ENCODE measurements at regions not wholly inside any gene's neighbourhood (a gene's known extent, or its start where the extent isn't known, plus 50 kb on each side); places are given as distances from the start of the nearest gene placed in this dataset.

GRCh38 chr6:153621070-153621469 is 418.0 kb upstream of the OPRM1 start:
- Histone ChIP-seq H3K27ac (ENCODE audit: insufficient read depth, low read depth, low read length, poor library complexity, severe bottlenecking) (no peak overlapping the region), H3K9me3 (ENCODE audit: control insufficient read depth, low read length) (no peaks in the 10 kb centered on the region), H3K4me1 (ENCODE audit: control insufficient read depth, insufficient read depth, low read length) (no peaks in the 10 kb centered on the region), H3K27me3 (ENCODE audit: control insufficient read depth, insufficient read depth, low read length, poor library complexity, severe bottlenecking) (no peaks in the 10 kb centered on the region), H3K4me3 (ENCODE audit: insufficient read depth, low read depth, low read length) (no peak overlapping the region), H3K36me3 (ENCODE audit: control insufficient read depth, insufficient read depth, low read length) (no peaks in the 10 kb centered on the region)
- WGBS, 2 experiments: 93 to 94% methylated on average over 5 of the region's 5 CpGs

- Histone ChIP-seq H3K9me3 (ENCODE audit: control insufficient read depth, low read length) (no peaks in the 10 kb centered on the region), H3K36me3 (ENCODE audit: control insufficient read depth, insufficient read depth, low read length) (no peaks in the 10 kb centered on the region), H3K27me3 (ENCODE audit: control insufficient read depth, insufficient read depth, low read length, poor library complexity, severe bottlenecking) (no peaks in the 10 kb centered on the region), H3K4me3 (ENCODE audit: insufficient read depth, low read depth, low read length) (no peak overlapping the region), H3K27ac (ENCODE audit: insufficient read depth, low read depth, low read length, poor library complexity, severe bottlenecking) (no peak overlapping the region), H3K4me1 (ENCODE audit: control insufficient read depth, insufficient read depth, low read length) (no peaks in the 10 kb centered on the region)
- 89 to 93% methylated on average over 6 to 8 of the region's 8 CpGs for WGBS, 2 experiments
These were observed 420.4 kb upstream of the OPRM1 start for GRCh38 chr6:153618371-153619322.

GRCh38 chr6:153616506-153616905 is 422.5 kb upstream of the OPRM1 start:
- no peaks in the 10 kb centered on the region for H3K9me3 ChIP-seq (ENCODE audit: control insufficient read depth, low read length)
- no peak overlapping the region for H3K4me3 ChIP-seq (ENCODE audit: insufficient read depth, low read depth, low read length)
- no peaks in the 10 kb centered on the region for H3K4me1 ChIP-seq (ENCODE audit: control insufficient read depth, insufficient read depth, low read length)
- 28 to 37% methylated on average over 6 of the region's 6 CpGs for WGBS, 2 experiments
- no peak overlapping the region for H3K27ac ChIP-seq (ENCODE audit: insufficient read depth, low read depth, low read length, poor library complexity, severe bottlenecking)
- no peaks in the 10 kb centered on the region for H3K27me3 ChIP-seq (ENCODE audit: control insufficient read depth, insufficient read depth, low read length, poor library complexity, severe bottlenecking)
- no peaks in the 10 kb centered on the region for H3K36me3 ChIP-seq (ENCODE audit: control insufficient read depth, insufficient read depth, low read length)

DNA sequence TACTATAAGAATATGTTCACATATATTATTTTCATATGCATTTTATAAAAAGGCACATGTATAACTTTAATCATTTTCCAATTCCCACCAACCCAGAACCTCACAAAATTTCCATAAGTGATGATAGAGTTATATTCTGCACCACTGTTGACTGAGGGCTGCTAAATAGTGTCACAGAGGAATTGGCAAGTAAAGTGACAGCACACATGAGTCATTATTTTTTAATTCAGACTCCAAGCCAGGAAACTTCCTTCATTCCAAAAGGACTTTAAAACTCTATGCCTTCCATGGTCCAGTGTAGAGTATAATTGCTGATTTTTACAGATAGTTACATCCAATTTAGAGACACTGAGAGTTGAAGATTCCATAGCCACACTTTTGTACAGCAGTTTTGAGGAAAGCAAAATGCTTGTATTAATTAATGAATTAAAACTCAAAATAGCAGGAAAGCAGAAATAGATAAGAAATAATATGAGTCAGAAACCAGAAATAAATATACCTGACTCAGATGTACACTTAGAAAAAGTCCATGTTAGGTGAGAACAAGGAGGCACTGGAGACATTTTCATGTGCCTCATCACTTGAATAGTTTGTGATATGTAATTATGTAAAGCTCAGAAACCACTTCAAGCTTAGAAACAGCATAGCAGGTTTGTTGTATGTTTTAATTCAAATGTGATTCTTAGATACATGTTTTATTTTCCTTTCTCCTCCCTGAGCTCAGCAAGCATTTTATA is 425.2 kb upstream of the OPRM1 start:
- Histone ChIP-seq H3K9me3 (ENCODE audit: control insufficient read depth, low read length) (no peaks in the 10 kb centered on the region), H3K4me3 (ENCODE audit: insufficient read depth, low read depth, low read length) (no peak overlapping the region), H3K36me3 (ENCODE audit: control insufficient read depth, insufficient read depth, low read length) (no peaks in the 10 kb centered on the region), H3K4me1 (ENCODE audit: control insufficient read depth, insufficient read depth, low read length) (no peaks in the 10 kb centered on the region), H3K27me3 (ENCODE audit: control insufficient read depth, insufficient read depth, low read length, poor library complexity, severe bottlenecking) (no peaks in the 10 kb centered on the region), H3K27ac (ENCODE audit: insufficient read depth, low read depth, low read length, poor library complexity, severe bottlenecking) (no peak overlapping the region)

GRCh38 chr6:153602401-153602800 is 436.6 kb upstream of the OPRM1 start:
- Histone ChIP-seq H3K9me3 (ENCODE audit: control insufficient read depth, low read length) (no peaks in the 10 kb centered on the region), H3K27me3 (ENCODE audit: control insufficient read depth, insufficient read depth, low read length, poor library complexity, severe bottlenecking) (no peaks in the 10 kb centered on the region), H3K36me3 (ENCODE audit: control insufficient read depth, insufficient read depth, low read length) (no peaks in the 10 kb centered on the region), H3K27ac (ENCODE audit: insufficient read depth, low read depth, low read length, poor library complexity, severe bottlenecking) (no peak overlapping the region), H3K4me3 (ENCODE audit: insufficient read depth, low read depth, low read length) (no peak overlapping the region), H3K4me1 (ENCODE audit: control insufficient read depth, insufficient read depth, low read length) (no peaks in the 10 kb centered on the region)
- 67 to 73% methylated on average over 1 to 2 of the region's 2 CpGs for WGBS, 2 experiments

DNA sequence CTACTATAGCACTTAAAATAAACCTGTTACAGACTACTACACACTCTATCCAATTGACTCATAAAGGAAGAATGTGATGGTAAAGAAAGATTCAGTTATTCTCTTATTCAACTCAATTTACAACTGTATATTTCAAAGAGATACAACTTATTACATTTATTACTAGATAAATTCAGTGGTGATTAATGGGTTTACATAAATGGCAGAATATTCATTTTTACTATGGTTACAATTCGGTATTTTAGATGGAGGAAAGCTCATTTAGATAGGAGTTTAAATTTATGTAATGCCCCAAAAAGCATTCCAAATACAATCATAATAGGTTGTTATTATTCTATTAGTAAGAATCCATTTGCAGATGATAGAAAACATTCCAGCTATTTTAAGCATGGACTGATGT is 439.1 kb upstream of the OPRM1 start:
- no CpG with 5 or more reads among the region's 1 CpG for WGBS, 2 experiments
- H3K27ac ChIP-seq (ENCODE audit: insufficient read depth, low read depth, low read length, poor library complexity, severe bottlenecking): no peak overlapping the region
- no peak overlapping the region for H3K4me3 ChIP-seq (ENCODE audit: insufficient read depth, low read depth, low read length)
- H3K36me3 ChIP-seq (ENCODE audit: control insufficient read depth, insufficient read depth, low read length): no peaks in the 10 kb centered on the region
- H3K4me1 ChIP-seq (ENCODE audit: control insufficient read depth, insufficient read depth, low read length): no peaks in the 10 kb centered on the region
- H3K27me3 ChIP-seq (ENCODE audit: control insufficient read depth, insufficient read depth, low read length, poor library complexity, severe bottlenecking): no peaks in the 10 kb centered on the region
- H3K9me3 ChIP-seq (ENCODE audit: control insufficient read depth, low read length): no peaks in the 10 kb centered on the region

GRCh38 chr6:153595903-153596302 is 443.1 kb upstream of the OPRM1 start:
- Histone ChIP-seq H3K4me3 (ENCODE audit: insufficient read depth, low read depth, low read length) (no peak overlapping the region), H3K27me3 (ENCODE audit: control insufficient read depth, insufficient read depth, low read length, poor library complexity, severe bottlenecking) (no peaks in the 10 kb centered on the region), H3K9me3 (ENCODE audit: control insufficient read depth, low read length) (no peaks in the 10 kb centered on the region), H3K4me1 (ENCODE audit: control insufficient read depth, insufficient read depth, low read length) (no peaks in the 10 kb centered on the region), H3K36me3 (ENCODE audit: control insufficient read depth, insufficient read depth, low read length) (no peaks in the 10 kb centered on the region), H3K27ac (ENCODE audit: insufficient read depth, low read depth, low read length, poor library complexity, severe bottlenecking) (no peak overlapping the region)
- WGBS, 2 experiments: 85 to 86% methylated on average over 1 to 2 of the region's 2 CpGs

- Histone ChIP-seq H3K4me1 (ENCODE audit: control insufficient read depth, insufficient read depth, low read length) (no peaks in the 10 kb centered on the region), H3K27ac (ENCODE audit: insufficient read depth, low read depth, low read length, poor library complexity, severe bottlenecking) (no peak overlapping the region), H3K9me3 (ENCODE audit: control insufficient read depth, low read length) (no peaks in the 10 kb centered on the region), H3K4me3 (ENCODE audit: insufficient read depth, low read depth, low read length) (no peak overlapping the region), H3K36me3 (ENCODE audit: control insufficient read depth, insufficient read depth, low read length) (no peaks in the 10 kb centered on the region), H3K27me3 (ENCODE audit: control insufficient read depth, insufficient read depth, low read length, poor library complexity, severe bottlenecking) (no peaks in the 10 kb centered on the region)
- WGBS, 2 experiments: 88 to 95% methylated on average over 1 of the region's 1 CpG
These were observed 444.2 kb upstream of the OPRM1 start for GRCh38 chr6:153594871-153595270.

DNA sequence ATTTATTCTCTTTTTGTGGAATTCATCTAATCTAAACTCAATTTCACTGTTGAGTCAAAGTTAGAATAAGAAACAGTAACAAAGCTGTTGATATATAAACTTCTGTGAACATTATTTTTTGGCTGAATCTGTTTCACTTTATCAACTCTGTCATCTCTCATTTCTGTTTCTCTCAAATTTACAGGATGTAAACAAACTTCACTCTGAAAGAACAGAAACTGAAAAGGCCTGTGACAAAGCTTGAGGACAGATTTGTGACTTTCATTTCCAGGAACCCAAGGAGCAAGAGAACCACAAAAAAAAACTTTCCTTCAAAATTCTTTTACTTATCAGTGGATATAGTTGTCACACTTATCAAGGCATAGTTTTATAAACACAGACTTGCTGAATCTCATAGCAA is 447.9 kb upstream of the OPRM1 start:
- Histone ChIP-seq H3K27ac (ENCODE audit: insufficient read depth, low read depth, low read length, poor library complexity, severe bottlenecking) (no peak overlapping the region), H3K27me3 (ENCODE audit: control insufficient read depth, insufficient read depth, low read length, poor library complexity, severe bottlenecking) (no peaks in the 10 kb centered on the region), H3K36me3 (ENCODE audit: control insufficient read depth, insufficient read depth, low read length) (no peaks in the 10 kb centered on the region), H3K4me3 (ENCODE audit: insufficient read depth, low read depth, low read length) (no peak overlapping the region), H3K9me3 (ENCODE audit: control insufficient read depth, low read length) (no peaks in the 10 kb centered on the region), H3K4me1 (ENCODE audit: control insufficient read depth, insufficient read depth, low read length) (no peaks in the 10 kb centered on the region)

DNA sequence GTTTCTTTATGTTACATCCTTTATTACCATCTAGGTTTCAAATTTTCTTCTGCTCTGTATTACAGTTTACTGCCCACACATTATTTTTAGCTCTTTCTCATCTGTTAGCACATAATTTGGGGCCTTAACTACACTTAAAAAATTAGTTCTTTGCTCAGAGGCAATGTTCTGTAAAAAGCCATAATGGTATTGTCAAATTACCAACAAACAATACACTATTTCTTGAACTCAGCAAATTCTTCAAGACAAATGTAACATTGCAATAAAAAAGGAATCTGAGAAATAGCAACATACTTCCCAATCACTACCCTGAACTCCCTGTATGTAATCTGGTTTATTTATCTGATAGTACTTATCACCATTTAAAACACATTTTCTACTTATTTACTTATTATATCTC is 448.6 kb upstream of the OPRM1 start:
- no peaks in the 10 kb centered on the region for H3K36me3 ChIP-seq (ENCODE audit: control insufficient read depth, insufficient read depth, low read length)
- no peaks in the 10 kb centered on the region for H3K9me3 ChIP-seq (ENCODE audit: control insufficient read depth, low read length)
- no peaks in the 10 kb centered on the region for H3K4me1 ChIP-seq (ENCODE audit: control insufficient read depth, insufficient read depth, low read length)
- no peak overlapping the region for H3K4me3 ChIP-seq (ENCODE audit: insufficient read depth, low read depth, low read length)
- H3K27me3 ChIP-seq (ENCODE audit: control insufficient read depth, insufficient read depth, low read length, poor library complexity, severe bottlenecking): no peaks in the 10 kb centered on the region
- H3K27ac ChIP-seq (ENCODE audit: insufficient read depth, low read depth, low read length, poor library complexity, severe bottlenecking): no peak overlapping the region
